ENCODE measurements at regions not wholly inside any gene's neighbourhood (a gene's known extent, or its start where the extent isn't known, plus 50 kb on each side); places are given as distances from the start of the nearest gene placed in this dataset.

- DNase-seq (ENCODE audit: low read depth): no peak
- no peak overlapping the region for H3K4me3 ChIP-seq (ENCODE audit: low read depth, low read length)
- TF ChIP-seq CTCF (IDR thresholded peaks at IDR 0.05; ENCODE audit: low read depth, low read length, missing control alignments): no peak
- in situ Hi-C loops (cut with HindIII; ENCODE audit: low sequenced_read_pairs): loop anchor here (5.0 kb wide), 1 partner anchor 52 kb away; no protein-coding TSS in a partner anchor
Observed at GRCh38 chr11:34790620-34791019, 125.6 kb downstream of the APIP start.

GRCh38 chr11:34789196-34789834 lies 126.9 kb downstream of the APIP start:
- H3K4me3 ChIP-seq (ENCODE audit: low read depth, low read length): no peak overlapping the region
- in situ Hi-C loops (cut with HindIII; ENCODE audit: low sequenced_read_pairs): no loop called here
- DNase-seq (ENCODE audit: low read depth): no peak
- TF ChIP-seq CTCF (IDR thresholded peaks at IDR 0.05; ENCODE audit: low read depth, low read length, missing control alignments): no peak

GRCh38 chr11:34788642-34789041 lies 127.5 kb downstream of the APIP start:
- in situ Hi-C loops (cut with HindIII; ENCODE audit: low sequenced_read_pairs): no loop called here
- H3K4me3 ChIP-seq (ENCODE audit: low read depth, low read length): no peak overlapping the region
- no peak for TF ChIP-seq CTCF (IDR thresholded peaks at IDR 0.05; ENCODE audit: low read depth, low read length, missing control alignments)
- DNase-seq (ENCODE audit: low read depth): no peak

GRCh38 chr11:34787895-34788294 lies 128.3 kb downstream of the APIP start:
- in situ Hi-C loops (cut with HindIII; ENCODE audit: low sequenced_read_pairs): no loop called here
- TF ChIP-seq CTCF (IDR thresholded peaks at IDR 0.05; ENCODE audit: low read depth, low read length, missing control alignments): no peak
- no peak for DNase-seq (ENCODE audit: low read depth)
- no peak overlapping the region for H3K4me3 ChIP-seq (ENCODE audit: low read depth, low read length)

- in situ Hi-C loops (cut with HindIII; ENCODE audit: low sequenced_read_pairs): no loop called here
- no peak overlapping the region for H3K4me3 ChIP-seq (ENCODE audit: low read depth, low read length)
- TF ChIP-seq CTCF (IDR thresholded peaks at IDR 0.05; ENCODE audit: low read depth, low read length, missing control alignments): no peak
- no peak for DNase-seq (ENCODE audit: low read depth)
Observed at GRCh38 chr11:34787348-34787747, 128.8 kb downstream of the APIP start.

- H3K4me3 ChIP-seq (ENCODE audit: low read depth, low read length): no peak overlapping the region
- in situ Hi-C loops (cut with HindIII; ENCODE audit: low sequenced_read_pairs): no loop called here
- no peak for TF ChIP-seq CTCF (IDR thresholded peaks at IDR 0.05; ENCODE audit: low read depth, low read length, missing control alignments)
- DNase-seq (ENCODE audit: low read depth): no peak
Observed at GRCh38 chr11:34784318-34784841, 131.8 kb downstream of the APIP start.
